Liver (tissue), 3 donors: ENCODE measurements at regions not wholly inside any gene's neighbourhood (a gene's known extent, or its start where the extent isn't known, plus 50 kb on each side); places are given as distances from the start of the nearest gene placed in this dataset.

ENCODE experiments used
- CTCF ChIP-seq: fragments of 150-350 bp; IDR thresholded peaks from 2 replicates; pipeline ENCODE4 v1.5.1; 2017; ENCODE audit warnings: improper control_type of control experiment, low read depth, low read length; ENCODE audit not compliant: missing input control
- MAX ChIP-seq: IDR thresholded peaks from 2 replicates; pipeline ENCODE4 v1.6.1; 2016; ENCODE audit warnings: antibody characterized with exemption
- RAD21 ChIP-seq, 2 donors: IDR thresholded peaks; 2 replicates each; pipeline ENCODE4 v1.6.1; 2016; ENCODE audit warnings: antibody characterized with exemption in 2 of 2, mild to moderate bottlenecking in 2 of 2
- REST ChIP-seq: IDR thresholded peaks from 2 replicates; pipeline ENCODE4 v1.6.1; 2016; ENCODE audit warnings: antibody characterized with exemption, mild to moderate bottlenecking
- SP1 ChIP-seq: IDR thresholded peaks from 2 replicates; pipeline ENCODE4 v1.6.1; 2018; ENCODE audit warnings: antibody characterized with exemption, mild to moderate bottlenecking
- donor health status: healthy.
- donor health status: healthy.

- TF ChIP-seq CTCF (no peak), REST (no peak), SP1 (no peak), MAX (no peak), RAD21 (IDR thresholded peaks at IDR 0.05) (no peak)
These were observed 218.8 kb upstream of the TMEM229A start for GRCh38 chr7:124251636-124252035.
